AG20443 (cell line): ENCODE measurements at regions not wholly inside any gene's neighbourhood (a gene's known extent, or its start where the extent isn't known, plus 50 kb on each side); places are given as distances from the start of the nearest gene placed in this dataset.

Experiments used
- DNase-seq: peaks from one replicate; pipeline ENCODE4 v3.0.0; 2012; ENCODE audit warnings: low spot score, mixed read lengths

DNA sequence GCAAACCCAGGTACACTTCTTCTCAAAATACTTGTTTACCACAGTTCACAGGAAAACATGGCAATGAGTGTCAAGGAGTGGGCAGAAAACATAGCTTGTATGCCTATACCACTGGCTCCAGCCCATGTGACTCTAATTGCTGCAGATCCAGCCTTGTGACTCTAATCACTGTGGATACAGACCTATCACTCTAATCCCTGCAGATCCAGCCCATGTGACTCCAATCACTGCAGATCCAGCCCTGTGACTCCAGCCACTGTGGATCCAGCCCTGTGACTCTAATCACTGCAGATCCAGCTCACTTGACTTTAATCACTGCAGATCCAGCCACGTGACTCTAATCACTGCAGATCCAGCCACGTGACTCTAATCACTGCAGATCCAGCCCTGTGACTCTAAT, 366.3 kb upstream of the IRX4 start:
- DNase-seq = no peak

- DNase-seq = no peak
Measured at GRCh38 chr5:2242539-2242938, 359.8 kb upstream of the IRX4 start.

- no peak for DNase-seq
Measured at GRCh38 chr5:2241842-2242241, 359.1 kb upstream of the IRX4 start.

DNA sequence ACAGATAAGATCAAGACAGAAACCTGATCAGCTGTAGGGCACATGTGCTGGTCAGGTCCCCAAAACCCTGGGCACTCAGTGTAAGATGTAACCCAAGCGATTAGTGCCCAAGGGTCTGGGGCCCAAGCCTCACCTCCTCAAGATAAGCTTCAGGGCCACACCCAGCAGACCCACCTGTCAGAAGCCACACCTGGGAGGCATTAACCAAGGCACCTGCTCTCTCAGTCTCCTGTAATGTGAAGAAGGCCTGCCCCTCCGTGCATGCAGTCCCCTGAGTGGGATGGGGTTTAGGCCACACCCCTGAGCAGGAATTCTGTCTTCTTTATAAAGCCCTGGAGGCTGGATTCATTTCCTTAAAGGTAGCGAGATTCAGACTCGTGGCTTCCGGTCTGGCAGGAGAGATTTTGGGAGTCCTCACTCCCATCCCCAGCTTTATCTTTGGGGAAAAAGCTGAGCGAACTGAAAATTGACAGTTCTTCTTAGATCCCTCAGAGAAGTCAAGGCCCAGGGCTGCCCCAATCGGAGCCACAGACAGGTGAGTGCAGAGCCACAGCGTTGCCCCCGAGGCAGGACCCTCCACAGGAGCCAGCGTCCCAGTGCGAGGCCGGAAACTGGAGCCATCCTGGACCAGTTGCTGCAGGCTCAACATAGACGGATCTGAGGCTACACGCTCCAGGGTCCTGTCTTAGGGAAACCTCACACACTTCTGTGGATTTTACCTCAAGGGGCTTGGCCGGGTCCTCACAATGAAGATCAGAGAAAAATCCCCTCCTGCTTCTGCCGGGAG, 357.6 kb upstream of the IRX4 start:
- DNase-seq = no peak

DNA sequence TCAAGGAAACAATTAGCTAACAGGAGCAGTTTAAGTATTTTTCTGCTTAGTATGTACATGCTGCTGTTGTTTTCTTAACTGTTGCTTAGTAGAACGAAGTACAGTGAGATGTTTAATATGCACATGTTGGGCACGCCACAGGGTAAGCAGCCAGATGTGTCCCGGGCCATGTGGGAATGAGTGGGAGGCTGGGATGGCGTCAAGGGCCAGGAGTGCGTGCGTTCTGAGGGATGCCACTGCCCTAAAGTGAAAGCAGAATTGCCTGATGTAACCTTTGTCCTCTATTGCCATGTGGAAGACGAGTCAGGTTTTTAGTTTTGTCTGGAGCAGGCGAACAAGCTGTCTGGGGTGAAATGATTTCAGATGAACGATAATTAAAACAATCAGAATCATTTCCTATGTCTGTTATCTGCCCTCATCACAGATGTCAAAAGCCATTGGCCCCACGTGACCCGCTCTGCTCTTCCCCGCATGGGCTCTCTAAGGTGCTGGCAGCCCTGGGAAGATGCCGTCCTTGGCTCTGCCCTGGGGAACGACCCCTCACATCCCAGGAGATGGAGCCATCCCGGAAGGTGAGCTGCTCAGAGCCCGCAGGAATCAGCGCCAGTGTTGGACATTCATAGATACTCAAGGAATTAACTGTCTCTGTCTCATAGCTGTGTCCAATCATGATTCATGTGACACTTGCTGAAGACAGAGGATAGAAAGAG, 356.6 kb upstream of the IRX4 start:
- DNase-seq = no peak

DNA sequence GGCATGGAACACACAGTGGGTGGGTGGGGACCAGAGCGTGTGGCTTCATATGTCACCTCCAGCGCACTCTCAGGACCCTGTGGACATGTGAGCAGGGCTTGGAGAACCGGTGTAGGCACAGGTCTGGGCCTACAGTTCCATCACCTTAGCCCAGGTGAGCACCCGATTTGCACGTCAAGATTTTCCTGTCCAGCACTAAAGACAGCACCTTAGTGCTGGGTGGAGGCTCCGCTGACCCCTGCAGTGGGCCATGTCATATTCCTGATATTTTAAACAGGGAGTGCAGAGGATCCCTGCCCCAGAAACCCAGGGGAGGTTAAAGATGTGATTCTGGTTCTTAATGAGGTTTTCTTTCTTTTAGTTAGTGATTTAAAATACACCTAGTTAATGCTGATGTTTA, 356.0 kb upstream of the IRX4 start:
- no peak for DNase-seq

DNA sequence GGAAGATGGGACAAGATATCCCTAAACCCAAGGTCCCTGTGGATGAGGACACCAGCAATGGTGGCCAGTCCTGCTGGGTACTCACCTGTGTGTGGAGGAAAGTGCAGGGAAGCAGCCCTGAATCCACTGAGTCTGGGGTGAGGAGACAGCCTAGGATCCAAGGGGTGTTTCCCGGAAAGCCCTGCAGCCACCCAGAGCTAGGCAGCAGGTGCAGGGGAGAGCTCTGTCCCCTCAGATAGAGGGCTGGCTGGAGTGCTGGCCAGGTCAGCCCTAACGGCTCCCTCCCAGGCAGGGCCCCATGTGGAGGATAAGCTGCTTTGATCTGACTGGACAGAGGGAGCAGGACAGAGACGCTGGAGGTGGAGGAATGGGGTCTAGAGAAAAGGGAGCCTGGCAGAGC, 344.7 kb upstream of the IRX4 start:
- no peak for DNase-seq

DNA sequence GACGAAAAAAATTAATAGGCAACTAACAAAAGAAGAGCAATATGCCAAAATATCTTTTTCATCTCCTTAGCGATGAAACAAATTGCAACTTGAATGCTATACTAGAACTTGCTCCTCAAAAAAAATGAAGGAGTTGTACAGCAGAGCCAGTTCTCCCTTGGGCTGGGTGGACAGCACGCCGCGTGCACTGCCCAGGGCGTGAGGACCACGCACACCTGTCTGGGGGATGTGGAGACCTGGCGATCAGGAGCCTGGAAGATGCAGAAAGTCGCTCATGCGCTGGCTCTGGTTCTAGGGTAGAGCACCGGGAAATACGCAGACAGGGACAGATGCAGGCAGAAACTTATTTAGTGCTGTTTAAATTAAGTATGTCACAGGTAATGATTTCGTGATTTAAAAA, 342.0 kb upstream of the IRX4 start:
- DNase-seq = no peak

DNA sequence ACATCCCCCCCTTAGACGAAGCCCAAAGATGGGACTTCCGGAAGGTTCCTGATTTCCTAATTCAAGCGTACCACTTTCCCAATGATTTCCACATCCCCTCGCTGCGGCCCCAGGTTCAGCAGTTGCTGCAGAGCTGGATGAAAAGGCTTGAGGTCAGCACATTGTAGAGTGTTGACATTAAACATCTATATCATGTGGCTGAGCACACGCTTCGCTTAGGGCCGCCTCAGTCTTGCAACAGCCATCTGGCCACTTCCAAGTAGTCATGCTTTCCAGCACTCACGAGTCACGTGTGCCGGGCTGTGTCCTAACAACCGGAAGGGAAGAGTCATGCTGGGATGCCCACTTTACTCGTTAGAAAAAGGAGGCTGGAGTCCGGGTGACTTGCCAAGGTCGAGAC, 340.6 kb upstream of the IRX4 start:
- DNase-seq = no peak

- DNase-seq = no peak
Measured at GRCh38 chr5:2222246-2222992, 339.7 kb upstream of the IRX4 start.

DNA sequence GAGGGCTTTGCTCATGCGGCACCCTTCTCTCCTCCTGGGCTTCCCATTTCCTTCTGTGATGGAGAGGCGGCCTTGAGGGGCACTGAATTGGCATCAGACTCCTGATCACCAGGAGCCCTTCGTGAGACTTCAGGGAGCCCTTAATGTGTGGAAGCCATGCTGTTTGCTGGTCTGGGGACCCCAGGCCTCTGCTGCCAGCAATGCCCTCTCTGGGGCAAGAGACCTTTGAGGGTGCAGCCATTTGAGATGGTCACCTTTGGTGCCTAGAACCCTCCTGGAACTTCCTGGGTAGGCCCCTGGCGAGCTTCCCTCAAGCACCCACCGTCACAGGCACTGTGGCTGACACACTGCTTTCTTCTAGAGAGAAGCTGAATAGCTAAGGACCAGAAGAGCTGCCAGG, 338.7 kb upstream of the IRX4 start:
- DNase-seq = no peak

GRCh38 chr5:2220741-2221140, 338.0 kb upstream of the IRX4 start:
- DNase-seq = no peak

DNA sequence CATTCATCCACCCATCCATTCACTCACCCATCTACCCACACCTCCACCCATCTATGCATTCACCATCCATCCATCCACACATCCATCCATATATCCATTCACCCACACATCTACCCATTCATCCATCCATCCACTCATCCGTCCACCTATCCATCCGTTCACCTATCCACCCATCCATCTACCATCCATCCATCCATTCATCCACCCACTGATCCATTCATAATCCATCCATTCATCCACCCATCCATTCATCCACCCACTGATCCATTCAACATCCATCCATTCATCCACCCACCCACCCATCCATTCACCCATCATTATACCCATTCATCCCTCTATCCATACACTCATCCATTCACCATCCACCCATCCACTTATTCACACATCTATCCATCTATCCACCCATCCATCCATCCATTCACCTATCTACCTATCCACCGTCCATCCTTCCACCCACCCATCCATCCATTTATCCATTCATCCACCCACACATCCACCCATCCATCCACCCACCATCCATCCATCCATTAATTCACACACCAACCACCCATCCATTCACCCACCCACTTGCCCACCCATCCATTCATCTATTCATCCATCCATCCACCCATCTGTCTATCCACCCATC, 336.5 kb upstream of the IRX4 start:
- DNase-seq = no peak

- DNase-seq = no peak
Measured at GRCh38 chr5:2217219-2217618, 334.5 kb upstream of the IRX4 start.

- no peak for DNase-seq
Measured at GRCh38 chr5:2214910-2215590, 332.3 kb upstream of the IRX4 start.

GRCh38 chr5:2213121-2213730, 330.5 kb upstream of the IRX4 start:
- DNase-seq = no peak

DNA sequence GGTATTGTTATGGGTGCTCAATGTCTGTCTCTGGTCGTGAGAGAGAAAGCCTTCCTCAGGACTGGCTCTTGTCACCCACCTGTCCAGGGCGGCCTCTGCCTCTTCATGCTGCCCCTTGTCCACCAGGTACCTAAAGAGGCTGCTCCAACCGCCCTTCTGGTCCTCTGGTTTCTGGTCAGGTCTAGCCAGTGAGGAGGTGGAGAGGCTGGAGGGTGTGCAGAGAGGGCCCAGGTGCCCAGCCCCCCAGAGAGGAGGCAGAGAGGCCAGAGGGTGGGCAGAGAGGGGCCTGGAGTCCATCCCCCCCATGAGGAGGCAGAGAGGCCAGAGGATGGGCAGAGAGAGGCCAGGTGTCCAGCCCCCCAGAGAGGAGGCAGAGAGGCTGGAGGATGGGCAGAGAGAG, 329.8 kb upstream of the IRX4 start:
- DNase-seq = no peak

GRCh38 chr5:2208239-2208544, 325.5 kb upstream of the IRX4 start:
- DNase-seq = no peak

DNA sequence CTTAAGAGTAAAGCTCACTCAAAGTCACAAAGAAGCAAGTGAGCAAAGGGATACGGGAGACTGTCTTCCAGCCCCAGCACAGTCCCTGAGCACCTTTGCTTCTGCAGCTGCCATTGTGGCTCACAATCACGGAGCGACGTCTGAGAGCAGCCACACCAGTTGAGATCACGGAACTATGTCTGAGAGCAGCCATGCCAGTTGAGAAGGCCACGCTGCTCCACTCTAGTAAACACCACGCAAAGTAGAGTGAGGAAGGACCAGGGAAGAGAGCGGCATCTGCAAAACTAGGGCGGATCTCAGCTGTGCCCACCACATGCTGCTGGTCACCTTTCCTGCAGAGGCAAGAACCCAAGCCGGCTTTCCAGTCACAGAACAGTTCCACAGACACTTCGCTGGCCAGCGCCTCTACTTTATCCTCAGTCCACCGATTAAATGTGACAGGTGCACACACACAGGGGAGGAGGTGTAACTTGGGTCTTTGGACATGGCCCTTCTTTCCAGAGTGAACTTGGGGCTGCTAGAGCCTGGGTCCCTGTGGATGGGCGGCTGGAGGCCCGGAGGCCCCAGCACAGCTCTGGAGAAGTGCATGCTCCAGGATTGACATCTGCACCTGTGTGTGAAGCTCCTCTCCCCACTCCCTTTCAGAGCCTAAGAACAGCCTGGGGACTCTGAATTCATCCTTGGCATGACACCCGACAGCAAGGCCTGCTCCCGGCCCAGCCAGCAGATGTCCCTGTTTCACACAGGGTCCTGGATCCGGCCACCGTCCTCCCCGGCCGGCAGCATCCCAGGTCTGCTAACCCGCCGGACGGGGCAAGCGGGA, 324.9 kb upstream of the IRX4 start:
- DNase-seq = no peak

- DNase-seq = no peak
Measured at GRCh38 chr5:2207109-2207399, 324.3 kb upstream of the IRX4 start.
